Endothelial cell of umbilical vein (primary cell): ENCODE measurements at regions not wholly inside any gene's neighbourhood (a gene's known extent, or its start where the extent isn't known, plus 50 kb on each side); places are given as distances from the start of the nearest gene placed in this dataset.

Experiments
- POLR2A ChIP-seq: IDR thresholded peaks from 2 replicates; pipeline ENCODE4 v1.6.1; 2012; ENCODE audit warnings: low read depth, mild to moderate bottlenecking, control low read depth, low read length
- POLR2AphosphoS5 ChIP-seq: IDR thresholded peaks from 2 replicates; pipeline ENCODE4 v1.6.1; 2012; ENCODE audit warnings: low read depth, mild to moderate bottlenecking, control low read depth, low read length, moderate library complexity; ENCODE audit not compliant: insufficient read depth
- TF ChIP-seq, protein P1 (sequence below), 2 donors: IDR thresholded peaks; 1 replicate in 1 of 2; 2 replicates in 1 of 2; pipeline ENCODE4 v1.5.1; 2011; ENCODE audit warnings: low read length in 2 of 2, mild to moderate bottlenecking in 2 of 2, moderate library complexity in 2 of 2, control low read depth in 1 of 2, inconsistent platforms in 1 of 2, low read depth in 1 of 2; ENCODE audit not compliant: insufficient read depth in 1 of 2; ENCODE audit errors: extremely low read depth in 1 of 2

DNA sequence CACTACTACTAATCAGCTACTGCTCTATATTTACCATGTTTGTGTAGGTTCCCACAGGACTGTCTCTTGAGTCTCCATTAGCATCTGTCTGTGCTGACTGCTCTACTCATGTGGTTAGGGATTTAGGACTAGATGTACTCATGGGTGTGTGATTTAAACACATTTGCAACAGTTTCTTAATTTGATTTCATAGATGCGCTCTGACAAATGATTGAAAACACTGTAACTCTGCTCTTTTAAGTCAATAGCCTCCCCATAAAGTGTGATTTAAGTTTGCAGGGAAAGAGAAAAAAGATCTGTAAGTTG, 809.3 kb downstream of the NCAM2 start:
- TF ChIP-seq, protein P1, sequence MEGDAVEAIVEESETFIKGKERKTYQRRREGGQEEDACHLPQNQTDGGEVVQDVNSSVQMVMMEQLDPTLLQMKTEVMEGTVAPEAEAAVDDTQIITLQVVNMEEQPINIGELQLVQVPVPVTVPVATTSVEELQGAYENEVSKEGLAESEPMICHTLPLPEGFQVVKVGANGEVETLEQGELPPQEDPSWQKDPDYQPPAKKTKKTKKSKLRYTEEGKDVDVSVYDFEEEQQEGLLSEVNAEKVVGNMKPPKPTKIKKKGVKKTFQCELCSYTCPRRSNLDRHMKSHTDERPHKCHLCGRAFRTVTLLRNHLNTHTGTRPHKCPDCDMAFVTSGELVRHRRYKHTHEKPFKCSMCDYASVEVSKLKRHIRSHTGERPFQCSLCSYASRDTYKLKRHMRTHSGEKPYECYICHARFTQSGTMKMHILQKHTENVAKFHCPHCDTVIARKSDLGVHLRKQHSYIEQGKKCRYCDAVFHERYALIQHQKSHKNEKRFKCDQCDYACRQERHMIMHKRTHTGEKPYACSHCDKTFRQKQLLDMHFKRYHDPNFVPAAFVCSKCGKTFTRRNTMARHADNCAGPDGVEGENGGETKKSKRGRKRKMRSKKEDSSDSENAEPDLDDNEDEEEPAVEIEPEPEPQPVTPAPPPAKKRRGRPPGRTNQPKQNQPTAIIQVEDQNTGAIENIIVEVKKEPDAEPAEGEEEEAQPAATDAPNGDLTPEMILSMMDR (IDR thresholded peaks at IDR 0.05; ENCODE audit: extremely low read depth in 1 of 2, insufficient read depth in 1 of 2, low read depth in 1 of 2, low read length in 2 of 2), result no peak
- TF ChIP-seq POLR2AphosphoS5, result no peak
- TF ChIP-seq POLR2A, result no peak
